Lower leg skin (tissue), 4 donors: ENCODE measurements at regions not wholly inside any gene's neighbourhood (a gene's known extent, or its start where the extent isn't known, plus 50 kb on each side); places are given as distances from the start of the nearest gene placed in this dataset.
"Not testable (repeated sequence)": the region's sequence is repeated elsewhere in the genome, so short reads cannot be mapped to it uniquely, and the experiment has no call there.

ENCODE experiments used
- DNase-seq, 2 donors: peaks; one replicate each; pipeline ENCODE4 v3.0.0-alpha.2; 2019; ENCODE audit warnings: low spot score in 2 of 2
- H3K4me3 ChIP-seq: fragments of 200-600 bp; sonication (generic); 2 replicates; pipeline ENCODE4 v1.5.1; 2017; ENCODE audit warnings: mild to moderate bottlenecking, low read depth; ENCODE audit not compliant: poor library complexity, severe bottlenecking
- CTCF ChIP-seq, 3 donors: fragments of 450-650 bp; IDR thresholded peaks; one replicate each; pipeline ENCODE4 v1.5.1; 2016; ENCODE audit warnings: antibody characterized with exemption in 3 of 3, mild to moderate bottlenecking in 3 of 3, moderate library complexity in 2 of 3
- POLR2A ChIP-seq, 2 donors: fragments of 450-650 bp; IDR thresholded peaks; one replicate each; pipeline ENCODE4 v1.6.1; 2016 to 2017; ENCODE audit warnings: antibody characterized with exemption in 2 of 2, mild to moderate bottlenecking in 1 of 2, moderate library complexity in 1 of 2
- WGBS, 2 donors: methylation state at CpG; one replicate each; pipeline ENCODE4 v1.1.5; 2018; 5-methylcytosine and 5-hydroxymethylcytosine counted together
- intact Hi-C: fragments of 100-400 bp; cut with DNase I; formaldehyde crosslinking; loops from one replicate; pipeline ENCODE4 v1.15.0; 2023; ENCODE audit warnings: low total_unique reads

- no peak overlapping the region for H3K4me3 ChIP-seq
- intact Hi-C loops, result no loop called here
- no peak for TF ChIP-seq CTCF (IDR thresholded peaks at IDR 0.05)
- TF ChIP-seq POLR2A (IDR thresholded peaks at IDR 0.05), result no peak
- no peak for DNase-seq
- 49 to 51% methylated on average over 2 of the region's 2 CpGs for WGBS, 2 donors
Measured at GRCh38 chr4:63965875-63966274, 443.4 kb downstream of the TECRL start.

DNA sequence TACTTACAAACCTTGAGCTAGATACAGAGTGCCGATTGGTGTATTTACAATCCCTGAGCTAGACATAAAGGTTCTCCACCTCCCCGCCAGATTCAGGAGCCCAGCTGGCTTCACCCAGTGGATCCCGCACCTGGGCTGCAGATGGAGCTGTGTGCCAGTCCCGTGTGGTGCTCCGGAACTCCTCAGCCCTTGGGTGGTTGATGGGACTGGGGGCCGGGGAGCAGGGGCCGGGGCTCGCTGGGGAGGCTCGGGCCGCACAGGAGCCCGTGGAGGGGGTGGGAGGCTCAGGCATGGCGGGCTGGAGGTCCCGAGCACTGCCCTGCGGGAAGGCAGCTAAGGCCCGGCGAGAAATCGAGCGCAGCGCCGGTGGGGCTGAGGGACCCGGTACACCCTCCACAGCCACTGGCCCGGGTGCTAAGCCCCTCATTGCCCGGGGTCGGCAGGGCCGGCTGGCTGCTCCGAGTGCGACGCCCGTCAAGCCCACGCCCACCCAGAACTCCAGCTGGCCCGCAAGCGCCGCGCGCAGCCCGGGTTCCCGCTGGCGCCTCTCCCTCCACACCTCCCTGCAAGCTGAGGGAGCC is 466.5 kb downstream of the TECRL start:
- intact Hi-C loops, DNase-seq, H3K4me3 ChIP-seq: not testable (repeated sequence)
- 91 to 94% methylated on average over 38 of the region's 38 CpGs for WGBS, 2 donors

DNA sequence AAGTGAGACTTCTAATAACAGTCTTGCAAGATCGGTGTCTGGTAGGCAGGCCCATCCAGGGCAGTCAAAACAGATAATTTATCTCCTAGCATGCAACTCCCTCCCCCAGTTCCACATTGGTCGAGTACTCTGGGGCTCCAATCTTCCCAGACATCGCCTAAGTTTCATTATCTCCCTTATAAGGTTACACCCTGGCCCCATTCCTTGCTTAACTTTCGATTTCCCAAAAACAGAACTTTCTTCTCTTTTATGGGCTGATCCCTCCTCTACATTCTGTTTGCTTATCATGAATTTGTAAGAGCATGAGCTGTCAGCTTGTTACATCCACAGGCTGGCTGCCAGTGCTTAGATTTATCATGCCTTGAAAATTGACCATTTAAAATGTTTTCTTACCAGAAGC is 471.3 kb downstream of the TECRL start:
- 37 to 48% methylated on average over 4 of the region's 4 CpGs for WGBS, 2 donors
- intact Hi-C loops, result no loop called here

DNA sequence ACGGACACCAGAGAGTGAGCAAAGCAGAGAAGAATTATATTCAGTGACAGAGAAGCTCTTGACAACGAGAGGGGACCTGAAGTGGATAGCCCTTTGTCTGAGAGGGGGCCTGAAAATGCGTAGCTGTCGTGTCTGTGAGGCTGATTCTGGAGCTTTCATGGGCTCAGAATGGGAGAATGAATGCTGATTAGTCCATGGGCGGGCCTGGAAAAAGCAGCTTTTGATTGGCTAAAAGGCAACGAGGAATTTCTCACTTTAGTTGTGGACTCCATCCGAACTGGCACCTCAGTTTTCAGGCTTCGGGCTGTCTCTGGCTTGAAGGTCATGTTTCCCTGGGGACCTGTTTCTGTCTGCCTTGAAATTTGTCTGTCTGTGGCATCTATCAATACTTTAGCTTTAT is 487.1 kb downstream of the TECRL start:
- no peak for DNase-seq
- 78 to 87% methylated on average over 8 of the region's 8 CpGs for WGBS, 2 donors
- intact Hi-C loops, result no loop called here
- no peak overlapping the region for H3K4me3 ChIP-seq
- TF ChIP-seq POLR2A (IDR thresholded peaks at IDR 0.05), result no peak
- TF ChIP-seq CTCF (IDR thresholded peaks at IDR 0.05), result no peak

More for the DNA sequence above, 471.3 kb downstream of the TECRL start:
- no peak for TF ChIP-seq CTCF (IDR thresholded peaks at IDR 0.05)
- TF ChIP-seq POLR2A (IDR thresholded peaks at IDR 0.05), result no peak
- H3K4me3 ChIP-seq, result no peak overlapping the region
- DNase-seq, result no peak

GRCh38 chr4:63921561-63921960 is 487.7 kb downstream of the TECRL start:
- 88 to 94% methylated on average over 10 of the region's 10 CpGs for WGBS, 2 donors
- DNase-seq, result no peak
- intact Hi-C loops, result no loop called here
- no peak overlapping the region for H3K4me3 ChIP-seq
- no peak for TF ChIP-seq CTCF (IDR thresholded peaks at IDR 0.05)
- no peak for TF ChIP-seq POLR2A (IDR thresholded peaks at IDR 0.05)

DNA sequence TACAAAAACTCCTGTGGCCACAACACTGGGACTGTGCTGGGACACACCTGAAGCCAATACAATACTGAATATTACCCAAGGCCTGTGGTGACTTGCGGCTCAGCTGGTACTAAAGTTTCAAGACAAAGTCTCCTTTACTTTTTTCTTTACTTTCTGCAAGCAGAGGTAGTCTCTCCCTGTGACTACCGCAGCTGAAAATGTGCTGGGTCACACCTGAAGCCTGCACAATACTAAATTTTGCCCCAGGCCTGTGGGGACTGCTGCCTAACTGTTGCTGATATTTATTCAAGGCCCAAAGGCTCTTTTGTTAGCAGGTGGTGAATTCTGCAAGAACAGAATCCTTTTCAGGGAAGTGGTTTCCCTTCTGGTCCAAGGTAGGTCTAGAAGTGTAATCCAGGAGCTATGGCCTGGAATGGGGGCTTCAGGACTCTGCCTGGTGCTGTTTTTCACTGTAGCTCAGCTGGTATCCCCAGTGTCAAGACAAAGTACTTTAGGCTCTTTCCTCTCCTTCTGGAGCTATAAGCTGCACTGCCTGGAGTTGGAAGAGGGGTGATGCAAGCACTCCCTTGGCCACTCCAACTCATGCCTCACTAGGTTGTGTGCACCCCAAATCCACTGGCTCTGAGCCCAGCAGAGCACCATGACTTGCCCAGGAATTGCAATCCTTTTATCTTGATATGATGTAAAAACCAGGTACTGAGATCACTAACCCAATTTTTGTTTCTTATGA is 489.4 kb downstream of the TECRL start:
- intact Hi-C loops, result no loop called here
- DNase-seq, result no peak
- H3K4me3 ChIP-seq, result no peak overlapping the region
- whole genome bisulfite sequencing, 2 donors, result 73 to 78% methylated on average over 2 of the region's 2 CpGs
- TF ChIP-seq POLR2A (IDR thresholded peaks at IDR 0.05) (no peak), CTCF (IDR thresholded peaks at IDR 0.05) (no peak)
